ENCODE measurements at regions not wholly inside any gene's neighbourhood (a gene's known extent, or its start where the extent isn't known, plus 50 kb on each side); places are given as distances from the start of the nearest gene placed in this dataset.

GRCh38 chr2:82852787-82853186 is 1606.3 kb downstream of the SUCLG1 start:
- TF ChIP-seq CTCF (conservative IDR thresholded peaks at IDR 0.05; ENCODE audit: low read depth, low read length), result no peak
- no peak for TF ChIP-seq EZH2 (IDR thresholded peaks at IDR 0.05; ENCODE audit: borderline replicate concordance, low read depth, low read length, poor library complexity, severe bottlenecking)

Data from A673 (cell line).